Liver (tissue), 8 donors: ENCODE measurements at regions not wholly inside any gene's neighbourhood (a gene's known extent, or its start where the extent isn't known, plus 50 kb on each side); places are given as distances from the start of the nearest gene placed in this dataset.

ENCODE experiments used
- DNase-seq: peaks from one replicate; pipeline ENCODE4 v3.0.0-alpha.2; 2017; ENCODE audit warnings: low spot score
- H3K27ac ChIP-seq, 2 donors: one replicate each; pipeline ENCODE4 v1.7.0; 2013; ENCODE audit warnings: inconsistent platforms in 2 of 2, low read length in 2 of 2, control low read depth in 1 of 2, low read depth in 1 of 2, mild to moderate bottlenecking in 1 of 2
- H3K27me3 ChIP-seq, 4 donors: one replicate each; pipeline versions ENCODE4 v1.6.1 to v1.7.0; 2013; ENCODE audit warnings: low read length in 3 of 4, inconsistent platforms in 1 of 4, mild to moderate bottlenecking in 1 of 4, moderate library complexity in 1 of 4; ENCODE audit not compliant: control insufficient read depth in 4 of 4, insufficient read depth in 4 of 4
- H3K36me3 ChIP-seq, 4 donors: one replicate each; pipeline versions ENCODE4 v1.6.1 to v1.7.0; 2013; ENCODE audit warnings: low read length in 3 of 4, mild to moderate bottlenecking in 3 of 4, low read depth in 1 of 4, moderate library complexity in 1 of 4; ENCODE audit not compliant: control insufficient read depth in 4 of 4, insufficient read depth in 3 of 4
- H3K4me1 ChIP-seq, 4 donors: one replicate each; pipeline versions ENCODE4 v1.6.1 to v1.7.0; 2013; ENCODE audit warnings: low read length in 3 of 4, mild to moderate bottlenecking in 3 of 4, moderate library complexity in 1 of 4; ENCODE audit not compliant: control insufficient read depth in 4 of 4, insufficient read depth in 4 of 4
- H3K4me3 ChIP-seq, 3 donors: one replicate each; pipeline versions ENCODE4 v1.6.1 to v1.7.0; 2013; ENCODE audit warnings: low read length in 3 of 3, control low read depth in 1 of 3, low read depth in 1 of 3, mild to moderate bottlenecking in 1 of 3
- H3K9ac ChIP-seq, 2 donors: one replicate each; pipeline ENCODE4 v1.7.0; 2013; ENCODE audit warnings: low read length in 2 of 2, mild to moderate bottlenecking in 2 of 2, moderate library complexity in 2 of 2, control low read depth in 1 of 2, low read depth in 1 of 2
- H3K9me3 ChIP-seq, 4 donors: one replicate each; pipeline versions ENCODE4 v1.6.1 to v1.7.0; 2013; ENCODE audit warnings: low read length in 3 of 4; ENCODE audit not compliant: control insufficient read depth in 4 of 4
- FOXA2 ChIP-seq: IDR thresholded peaks from 2 replicates; pipeline ENCODE4 v1.6.1; 2016; ENCODE audit warnings: antibody characterized with exemption
- GABPA ChIP-seq, 2 donors: IDR thresholded peaks in 1 of 2; conservative IDR thresholded peaks in 1 of 2; 2 replicates each; pipeline ENCODE4 v1.6.1; 2016; ENCODE audit warnings: antibody characterized with exemption in 2 of 2, mild to moderate bottlenecking in 1 of 2, moderate library complexity in 1 of 2
- HNF4A ChIP-seq, 2 donors: conservative IDR thresholded peaks; 2 replicates each; pipeline ENCODE4 v1.6.1; 2016; ENCODE audit warnings: antibody characterized with exemption in 2 of 2, mild to moderate bottlenecking in 2 of 2
- HNF4G ChIP-seq: IDR thresholded peaks from 2 replicates; pipeline ENCODE4 v1.6.1; 2016; ENCODE audit warnings: antibody characterized with exemption
- JUND ChIP-seq, 2 donors: IDR thresholded peaks; 2 replicates each; pipeline ENCODE4 v1.6.1; 2016; ENCODE audit warnings: antibody characterized with exemption in 2 of 2
- MAX ChIP-seq: IDR thresholded peaks from 2 replicates; pipeline ENCODE4 v1.6.1; 2016; ENCODE audit warnings: antibody characterized with exemption
- NR2F2 ChIP-seq: IDR thresholded peaks from 2 replicates; pipeline ENCODE4 v1.6.1; 2016; ENCODE audit warnings: antibody characterized with exemption
- RAD21 ChIP-seq, 2 donors: IDR thresholded peaks; 2 replicates each; pipeline ENCODE4 v1.6.1; 2016; ENCODE audit warnings: antibody characterized with exemption in 2 of 2, mild to moderate bottlenecking in 2 of 2
- SP1 ChIP-seq: IDR thresholded peaks from 2 replicates; pipeline ENCODE4 v1.6.1; 2018; ENCODE audit warnings: antibody characterized with exemption, mild to moderate bottlenecking
- TAF1 ChIP-seq: conservative IDR thresholded peaks from 2 replicates; pipeline ENCODE4 v1.6.1; 2016; ENCODE audit warnings: antibody characterized with exemption, mild to moderate bottlenecking
- YY1 ChIP-seq: IDR thresholded peaks from 2 replicates; pipeline ENCODE4 v1.6.1; 2016; ENCODE audit warnings: antibody characterized with exemption, mild to moderate bottlenecking
- ZBTB33 ChIP-seq: IDR thresholded peaks from 2 replicates; pipeline ENCODE4 v1.6.1; 2016; ENCODE audit warnings: antibody characterized with exemption
- WGBS: extraction: QIAGEN DNeasy Blood & Tissue Kit; methylation state at CpG from one replicate; pipeline ENCODE4 v1.1.7; 2013; 5-methylcytosine and 5-hydroxymethylcytosine counted together
- TF ChIP-seq, protein P1 (sequence below): fragments of 150-350 bp; IDR thresholded peaks from 2 replicates; pipeline ENCODE4 v1.5.1; 2017; ENCODE audit warnings: improper control_type of control experiment, low read depth, low read length; ENCODE audit not compliant: missing input control
- TF ChIP-seq, protein P2 (sequence below): IDR thresholded peaks from 2 replicates; pipeline ENCODE4 v1.6.1; 2016; ENCODE audit warnings: antibody characterized with exemption
- TF ChIP-seq, protein P3 (sequence below): IDR thresholded peaks from 2 replicates; pipeline ENCODE4 v1.6.1; 2016; ENCODE audit warnings: antibody characterized with exemption, mild to moderate bottlenecking
- donor health status: healthy.
- donor health status: healthy.
- donor health status: healthy.
- donor health status: healthy.
- donor health status: healthy.

- TF ChIP-seq, protein P1, sequence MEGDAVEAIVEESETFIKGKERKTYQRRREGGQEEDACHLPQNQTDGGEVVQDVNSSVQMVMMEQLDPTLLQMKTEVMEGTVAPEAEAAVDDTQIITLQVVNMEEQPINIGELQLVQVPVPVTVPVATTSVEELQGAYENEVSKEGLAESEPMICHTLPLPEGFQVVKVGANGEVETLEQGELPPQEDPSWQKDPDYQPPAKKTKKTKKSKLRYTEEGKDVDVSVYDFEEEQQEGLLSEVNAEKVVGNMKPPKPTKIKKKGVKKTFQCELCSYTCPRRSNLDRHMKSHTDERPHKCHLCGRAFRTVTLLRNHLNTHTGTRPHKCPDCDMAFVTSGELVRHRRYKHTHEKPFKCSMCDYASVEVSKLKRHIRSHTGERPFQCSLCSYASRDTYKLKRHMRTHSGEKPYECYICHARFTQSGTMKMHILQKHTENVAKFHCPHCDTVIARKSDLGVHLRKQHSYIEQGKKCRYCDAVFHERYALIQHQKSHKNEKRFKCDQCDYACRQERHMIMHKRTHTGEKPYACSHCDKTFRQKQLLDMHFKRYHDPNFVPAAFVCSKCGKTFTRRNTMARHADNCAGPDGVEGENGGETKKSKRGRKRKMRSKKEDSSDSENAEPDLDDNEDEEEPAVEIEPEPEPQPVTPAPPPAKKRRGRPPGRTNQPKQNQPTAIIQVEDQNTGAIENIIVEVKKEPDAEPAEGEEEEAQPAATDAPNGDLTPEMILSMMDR, result no peak
- TF ChIP-seq HNF4A (conservative IDR thresholded peaks at IDR 0.05) (no peak), NR2F2 (no peak), JUND (IDR thresholded peaks at IDR 0.05) (no peak)
Measured at GRCh38 chr17:79183293-79184158, 108.9 kb downstream of the ENGASE start (continued).

GRCh38 chr17:79183043-79183292, 108.3 kb downstream of the ENGASE start:
- no peak for DNase-seq
- H3K27ac ChIP-seq, result no peak overlapping the region
- WGBS, result 2% methylated on average over 43 of the region's 43 CpGs
- no peak overlapping the region for H3K4me3 ChIP-seq
- H3K9ac ChIP-seq, result no peak overlapping the region
- H3K27me3 ChIP-seq, result peaks cover 0 to 22% (median 9%) of the 10 kb centered on the region in 4 donors
- peaks cover 2 to 7% (median 3%) of the 10 kb centered on the region in 4 donors for H3K4me1 ChIP-seq
- TF ChIP-seq GABPA (IDR thresholded peaks at IDR 0.05 in 1 of 2, conservative IDR thresholded peaks at IDR 0.05 in 1 of 2), result no peak
- no peak for TF ChIP-seq FOXA2
- TF ChIP-seq MAX, result no peak
- no peak for TF ChIP-seq SP1
- TF ChIP-seq, protein P1, result no peak
- TF ChIP-seq, protein P2, sequence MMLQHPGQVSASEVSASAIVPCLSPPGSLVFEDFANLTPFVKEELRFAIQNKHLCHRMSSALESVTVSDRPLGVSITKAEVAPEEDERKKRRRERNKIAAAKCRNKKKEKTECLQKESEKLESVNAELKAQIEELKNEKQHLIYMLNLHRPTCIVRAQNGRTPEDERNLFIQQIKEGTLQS, result no peak
- no peak for TF ChIP-seq JUND (IDR thresholded peaks at IDR 0.05)
- TF ChIP-seq HNF4G, result no peak
- TF ChIP-seq NR2F2, result no peak
- no peak for TF ChIP-seq YY1
- TF ChIP-seq RAD21 (IDR thresholded peaks at IDR 0.05), result no peak
- TF ChIP-seq, protein P3, sequence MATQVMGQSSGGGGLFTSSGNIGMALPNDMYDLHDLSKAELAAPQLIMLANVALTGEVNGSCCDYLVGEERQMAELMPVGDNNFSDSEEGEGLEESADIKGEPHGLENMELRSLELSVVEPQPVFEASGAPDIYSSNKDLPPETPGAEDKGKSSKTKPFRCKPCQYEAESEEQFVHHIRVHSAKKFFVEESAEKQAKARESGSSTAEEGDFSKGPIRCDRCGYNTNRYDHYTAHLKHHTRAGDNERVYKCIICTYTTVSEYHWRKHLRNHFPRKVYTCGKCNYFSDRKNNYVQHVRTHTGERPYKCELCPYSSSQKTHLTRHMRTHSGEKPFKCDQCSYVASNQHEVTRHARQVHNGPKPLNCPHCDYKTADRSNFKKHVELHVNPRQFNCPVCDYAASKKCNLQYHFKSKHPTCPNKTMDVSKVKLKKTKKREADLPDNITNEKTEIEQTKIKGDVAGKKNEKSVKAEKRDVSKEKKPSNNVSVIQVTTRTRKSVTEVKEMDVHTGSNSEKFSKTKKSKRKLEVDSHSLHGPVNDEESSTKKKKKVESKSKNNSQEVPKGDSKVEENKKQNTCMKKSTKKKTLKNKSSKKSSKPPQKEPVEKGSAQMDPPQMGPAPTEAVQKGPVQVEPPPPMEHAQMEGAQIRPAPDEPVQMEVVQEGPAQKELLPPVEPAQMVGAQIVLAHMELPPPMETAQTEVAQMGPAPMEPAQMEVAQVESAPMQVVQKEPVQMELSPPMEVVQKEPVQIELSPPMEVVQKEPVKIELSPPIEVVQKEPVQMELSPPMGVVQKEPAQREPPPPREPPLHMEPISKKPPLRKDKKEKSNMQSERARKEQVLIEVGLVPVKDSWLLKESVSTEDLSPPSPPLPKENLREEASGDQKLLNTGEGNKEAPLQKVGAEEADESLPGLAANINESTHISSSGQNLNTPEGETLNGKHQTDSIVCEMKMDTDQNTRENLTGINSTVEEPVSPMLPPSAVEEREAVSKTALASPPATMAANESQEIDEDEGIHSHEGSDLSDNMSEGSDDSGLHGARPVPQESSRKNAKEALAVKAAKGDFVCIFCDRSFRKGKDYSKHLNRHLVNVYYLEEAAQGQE, result no peak
- TF ChIP-seq TAF1, result no peak
- no peak for TF ChIP-seq HNF4A (conservative IDR thresholded peaks at IDR 0.05)
- TF ChIP-seq ZBTB33, result no peak
- H3K36me3 ChIP-seq, result no peaks in the 10 kb centered on the region
- H3K9me3 ChIP-seq, result no peaks in the 10 kb centered on the region
